ENCODE measurements at regions not wholly inside any gene's neighbourhood (a gene's known extent, or its start where the extent isn't known, plus 50 kb on each side); places are given as distances from the start of the nearest gene placed in this dataset.

- TF ChIP-seq PATZ1 (CRISPR knock-in tag; IDR thresholded peaks at IDR 0.05; ENCODE audit: borderline replicate concordance) (no peak), BACH2 (CRISPR knock-in tag; IDR thresholded peaks at IDR 0.05; ENCODE audit: borderline replicate concordance) (no peak), ZFP3 (CRISPR knock-in tag; IDR thresholded peaks at IDR 0.05) (no peak), PPARA (CRISPR knock-in tag; IDR thresholded peaks at IDR 0.05; ENCODE audit: borderline replicate concordance) (no peak), CREB5 (CRISPR knock-in tag; IDR thresholded peaks at IDR 0.05; ENCODE audit: low read depth) (no peak), CSDC2 (CRISPR knock-in tag; IDR thresholded peaks at IDR 0.05) (no peak), ARNTL (CRISPR knock-in tag; IDR thresholded peaks at IDR 0.05; ENCODE audit: borderline replicate concordance, low read depth) (no peak), SNAI2 (CRISPR knock-in tag; IDR thresholded peaks at IDR 0.05) (no peak), ZNF8 (CRISPR knock-in tag; IDR thresholded peaks at IDR 0.05) (no peak), OSR1 (CRISPR knock-in tag; IDR thresholded peaks at IDR 0.05) (no peak), ZNF565 (CRISPR knock-in tag; conservative IDR thresholded peaks at IDR 0.05; ENCODE audit: low read depth) (no peak)
Observed at GRCh38 chr14:46417066-46417465, 234.5 kb downstream of the RPL10L start.

Data from SK-N-SH treated with all-trans-retinoic acid at 6 μM for 48 hours (cell line).